ENCODE measurements at regions not wholly inside any gene's neighbourhood (a gene's known extent, or its start where the extent isn't known, plus 50 kb on each side); places are given as distances from the start of the nearest gene placed in this dataset.

DNA sequence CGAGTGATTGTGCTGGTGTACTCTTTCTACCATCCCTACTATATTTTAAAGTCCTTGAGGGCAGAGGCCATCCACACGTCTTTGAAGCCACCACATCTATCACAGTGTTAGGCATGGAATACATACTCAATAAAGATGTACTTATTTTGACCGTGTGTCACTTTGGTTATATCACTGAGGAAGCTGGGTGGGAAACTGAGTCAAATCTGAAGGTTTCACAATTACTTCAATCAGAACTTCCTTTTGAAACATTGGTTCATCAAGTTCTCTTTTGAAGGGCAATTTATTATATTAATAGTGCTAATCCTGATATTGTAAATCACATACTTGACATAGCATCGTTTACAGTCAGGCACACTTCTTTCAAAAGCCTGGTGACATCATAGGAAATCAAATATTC is 53.3 kb upstream of the ATP1B1 start:
- TF ChIP-seq TAF1 (IDR thresholded peaks at IDR 0.05; ENCODE audit: low read depth, low read length) (no peak), POLR2A (IDR thresholded peaks at IDR 0.05; ENCODE audit: low read depth, low read length) (no peak), POU2F2 (IDR thresholded peaks at IDR 0.05; ENCODE audit: low read depth, low read length) (no peak), SPI1 (IDR thresholded peaks at IDR 0.05; ENCODE audit: low read depth, low read length) (no peak), POLR2AphosphoS5 (IDR thresholded peaks at IDR 0.05; ENCODE audit: low read depth, low read length) (no peak), PAX5 (IDR thresholded peaks at IDR 0.05; ENCODE audit: insufficient read depth, low read length, severe bottlenecking) (no peak)
- FAIRE-seq (no peak), DNase-seq (ENCODE audit: insufficient read length, low spot score) (no peak)
